ENCODE measurements at regions not wholly inside any gene's neighbourhood (a gene's known extent, or its start where the extent isn't known, plus 50 kb on each side); places are given as distances from the start of the nearest gene placed in this dataset.

- Histone ChIP-seq H3K36me3 (replicated peaks; ENCODE audit: control insufficient read depth, insufficient read depth, low read length) (no peaks in the 10 kb centered on the region), H3K27me3 (ENCODE audit: control insufficient read depth, insufficient read depth, low read length) (no peaks in the 10 kb centered on the region), H3K4me3 (ENCODE audit: insufficient read depth, low read depth, low read length) (no peak overlapping the region)
- no peak for DNase-seq
These were observed 155.9 kb upstream of the IPO5 start for GRCh38 chr13:97797553-97797952.

DNA sequence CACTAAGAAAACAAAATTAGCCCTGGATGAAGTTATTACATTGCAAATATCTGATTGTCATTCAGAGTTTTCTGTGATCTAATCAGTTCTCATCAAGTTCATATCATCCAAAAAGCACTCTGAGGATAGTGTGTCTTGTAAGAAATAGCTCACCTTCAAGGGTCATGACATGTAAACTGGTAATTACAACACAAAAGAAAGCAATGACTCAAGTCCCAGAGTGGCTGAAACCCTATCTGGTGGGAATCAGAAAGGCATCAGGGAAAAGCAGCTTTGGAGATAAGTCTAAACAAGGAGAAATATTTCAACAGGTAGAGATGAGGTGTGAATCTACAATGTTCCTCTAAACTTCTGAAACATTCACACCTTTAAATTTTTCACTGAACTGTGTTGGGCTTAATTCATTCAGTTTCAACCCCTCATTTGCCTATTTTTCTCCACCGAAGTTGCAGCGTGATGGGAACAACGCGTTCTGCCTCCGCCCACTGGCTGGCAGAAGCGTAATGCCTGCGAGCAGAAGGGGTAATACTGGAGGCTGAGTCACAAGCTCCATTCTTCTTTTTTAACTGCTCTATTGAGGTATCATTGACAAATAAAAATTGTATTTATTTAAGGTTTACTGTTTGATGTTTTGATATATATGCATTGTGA lies 155.2 kb upstream of the IPO5 start:
- Histone ChIP-seq H3K27me3 (ENCODE audit: control insufficient read depth, insufficient read depth, low read length) (no peaks in the 10 kb centered on the region), H3K36me3 (replicated peaks; ENCODE audit: control insufficient read depth, insufficient read depth, low read length) (no peaks in the 10 kb centered on the region), H3K4me3 (ENCODE audit: insufficient read depth, low read depth, low read length) (no peak overlapping the region)
- DNase-seq, result no peak

DNA sequence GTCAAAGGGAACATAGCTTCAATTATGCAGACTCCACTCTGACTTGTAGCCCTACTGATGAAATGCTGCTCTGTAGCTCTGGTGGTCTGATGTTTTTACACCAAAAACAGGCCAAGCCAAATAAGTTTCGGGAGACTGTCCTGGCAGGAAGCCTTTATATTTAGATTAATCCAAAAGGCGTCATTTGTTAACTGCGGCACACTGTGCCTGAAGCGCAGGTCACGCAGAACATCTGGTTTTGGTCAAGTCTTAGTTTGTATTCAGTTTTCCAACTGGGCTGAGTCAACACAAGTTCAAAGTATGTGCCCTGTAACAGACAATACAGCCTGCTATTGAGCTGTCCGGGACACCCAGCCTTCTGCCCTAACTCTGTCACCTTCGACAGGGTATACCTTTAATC lies 154.6 kb upstream of the IPO5 start:
- DNase-seq, result no peak
- no peaks in the 10 kb centered on the region for H3K36me3 ChIP-seq (replicated peaks; ENCODE audit: control insufficient read depth, insufficient read depth, low read length)
- no peaks in the 10 kb centered on the region for H3K27me3 ChIP-seq (ENCODE audit: control insufficient read depth, insufficient read depth, low read length)
- no peak overlapping the region for H3K4me3 ChIP-seq (ENCODE audit: insufficient read depth, low read depth, low read length)

- DNase-seq, result no peak
- Histone ChIP-seq H3K4me3 (ENCODE audit: insufficient read depth, low read depth, low read length) (no peak overlapping the region), H3K27me3 (ENCODE audit: control insufficient read depth, insufficient read depth, low read length) (no peaks in the 10 kb centered on the region), H3K36me3 (replicated peaks; ENCODE audit: control insufficient read depth, insufficient read depth, low read length) (no peaks in the 10 kb centered on the region)
These were observed 151.3 kb upstream of the IPO5 start for GRCh38 chr13:97802213-97802612.

DNA sequence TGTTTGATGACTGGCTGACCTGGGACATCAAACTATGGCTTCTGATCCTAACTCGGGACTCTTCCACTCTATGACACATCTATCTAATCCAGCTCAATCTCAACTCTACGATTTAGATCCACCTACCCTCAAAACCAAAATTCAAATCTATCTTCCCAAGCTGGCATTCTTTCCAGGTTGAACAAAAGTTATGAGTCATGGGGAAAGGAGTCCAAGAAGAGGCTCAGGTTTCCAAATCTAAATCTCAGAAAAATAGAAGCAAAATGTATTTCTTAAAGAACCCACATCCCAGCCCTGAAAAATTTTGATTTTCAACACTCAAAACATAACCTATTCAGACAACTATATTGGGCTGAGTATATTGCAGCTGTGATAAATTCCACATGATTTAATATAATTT lies 143.9 kb upstream of the IPO5 start:
- H3K27me3 ChIP-seq (ENCODE audit: control insufficient read depth, insufficient read depth, low read length), result no peaks in the 10 kb centered on the region
- DNase-seq, result no peak
- no peaks in the 10 kb centered on the region for H3K36me3 ChIP-seq (replicated peaks; ENCODE audit: control insufficient read depth, insufficient read depth, low read length)
- H3K4me3 ChIP-seq (ENCODE audit: insufficient read depth, low read depth, low read length), result no peak overlapping the region

DNA sequence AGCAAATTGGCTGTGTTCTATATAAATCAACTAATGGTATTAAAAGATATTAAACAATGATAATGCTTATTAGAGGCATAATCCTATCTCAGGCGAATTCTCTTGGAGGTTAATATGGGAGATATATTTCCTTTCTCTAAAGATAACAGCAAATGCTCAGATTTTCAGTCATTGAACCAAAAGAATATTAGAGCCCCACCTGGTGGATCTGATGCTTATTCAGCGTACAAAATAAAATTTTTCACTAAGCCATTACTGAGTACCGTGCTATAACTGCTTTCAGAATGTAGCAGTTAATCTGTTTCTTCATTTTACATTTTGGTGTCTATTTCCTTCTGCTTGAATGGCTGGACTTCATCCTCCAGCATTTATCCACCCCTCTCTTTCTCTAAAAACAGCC lies 143.3 kb upstream of the IPO5 start:
- no peaks in the 10 kb centered on the region for H3K36me3 ChIP-seq (replicated peaks; ENCODE audit: control insufficient read depth, insufficient read depth, low read length)
- no peak overlapping the region for H3K4me3 ChIP-seq (ENCODE audit: insufficient read depth, low read depth, low read length)
- no peaks in the 10 kb centered on the region for H3K27me3 ChIP-seq (ENCODE audit: control insufficient read depth, insufficient read depth, low read length)
- no peak for DNase-seq

DNA sequence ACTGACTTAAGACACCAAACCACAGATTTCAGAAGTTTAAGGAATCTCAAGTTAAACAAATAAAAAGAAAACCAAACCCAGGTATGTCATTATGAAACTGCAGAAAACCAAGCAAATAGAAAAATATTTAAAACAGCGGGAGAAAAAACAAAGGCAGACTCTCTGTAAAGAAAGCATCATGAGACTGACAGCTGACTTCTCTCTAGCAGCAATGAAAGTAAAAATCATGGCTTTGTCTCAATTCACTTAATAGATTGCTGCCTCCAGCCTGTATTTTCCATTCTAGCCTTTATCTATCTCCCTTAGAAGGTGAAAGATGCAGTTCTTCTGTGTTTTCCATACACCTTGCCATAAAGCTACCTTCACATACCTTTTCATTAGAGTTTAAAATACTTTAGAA lies 131.1 kb upstream of the IPO5 start:
- no peak for DNase-seq
- Histone ChIP-seq H3K36me3 (replicated peaks; ENCODE audit: control insufficient read depth, insufficient read depth, low read length) (no peaks in the 10 kb centered on the region), H3K27me3 (ENCODE audit: control insufficient read depth, insufficient read depth, low read length) (no peaks in the 10 kb centered on the region), H3K4me3 (ENCODE audit: insufficient read depth, low read depth, low read length) (no peak overlapping the region)

- H3K4me3 ChIP-seq (ENCODE audit: insufficient read depth, low read depth, low read length), result no peak overlapping the region
- no peak for DNase-seq
- no peaks in the 10 kb centered on the region for H3K36me3 ChIP-seq (replicated peaks; ENCODE audit: control insufficient read depth, insufficient read depth, low read length)
- no peaks in the 10 kb centered on the region for H3K27me3 ChIP-seq (ENCODE audit: control insufficient read depth, insufficient read depth, low read length)
These were observed 127.0 kb upstream of the IPO5 start for GRCh38 chr13:97826421-97827012.

GRCh38 chr13:97834250-97834649 lies 119.2 kb upstream of the IPO5 start:
- no peaks in the 10 kb centered on the region for H3K36me3 ChIP-seq (replicated peaks; ENCODE audit: control insufficient read depth, insufficient read depth, low read length)
- H3K27me3 ChIP-seq (ENCODE audit: control insufficient read depth, insufficient read depth, low read length), result no peaks in the 10 kb centered on the region; the same call in 1 of the 2 replicates
- no peak for DNase-seq
- H3K4me3 ChIP-seq (ENCODE audit: insufficient read depth, low read depth, low read length), result no peak overlapping the region

DNA sequence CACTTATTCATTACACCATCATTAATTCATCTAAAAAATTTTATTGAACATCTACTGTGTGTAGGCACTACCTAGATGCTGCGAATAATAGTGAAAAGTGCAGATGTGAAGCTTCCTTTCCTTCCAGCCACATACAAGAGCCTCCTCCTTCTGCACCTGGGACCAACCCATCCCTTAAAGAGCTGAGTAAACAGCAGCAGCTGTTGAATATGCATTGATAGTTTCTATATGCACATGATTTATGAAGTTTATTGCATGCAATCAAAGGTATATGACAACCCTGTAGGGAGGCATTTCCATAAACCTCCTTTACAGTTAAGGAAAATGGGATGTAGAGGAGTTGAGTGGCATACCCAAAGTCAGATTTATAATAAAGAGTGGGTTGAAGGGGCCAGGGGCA lies 110.3 kb upstream of the IPO5 start:
- H3K4me3 ChIP-seq (ENCODE audit: insufficient read depth, low read depth, low read length), result no peak overlapping the region
- DNase-seq, result no peak
- H3K27me3 ChIP-seq (ENCODE audit: control insufficient read depth, insufficient read depth, low read length), result no peaks in the 10 kb centered on the region
- no peaks in the 10 kb centered on the region for H3K36me3 ChIP-seq (replicated peaks; ENCODE audit: control insufficient read depth, insufficient read depth, low read length)

- Histone ChIP-seq H3K4me3 (ENCODE audit: insufficient read depth, low read depth, low read length) (no peak overlapping the region), H3K27me3 (ENCODE audit: control insufficient read depth, insufficient read depth, low read length) (no peaks in the 10 kb centered on the region), H3K36me3 (replicated peaks; ENCODE audit: control insufficient read depth, insufficient read depth, low read length) (no peaks in the 10 kb centered on the region)
- no peak for DNase-seq
These were observed 109.3 kb upstream of the IPO5 start for GRCh38 chr13:97844151-97844550.

- H3K36me3 ChIP-seq (replicated peaks; ENCODE audit: control insufficient read depth, insufficient read depth, low read length), result no peaks in the 10 kb centered on the region
- no peak overlapping the region for H3K4me3 ChIP-seq (ENCODE audit: insufficient read depth, low read depth, low read length)
- H3K27me3 ChIP-seq (ENCODE audit: control insufficient read depth, insufficient read depth, low read length), result no peaks in the 10 kb centered on the region
- DNase-seq, result no peak
These were observed 104.6 kb upstream of the IPO5 start for GRCh38 chr13:97848886-97849285.

DNA sequence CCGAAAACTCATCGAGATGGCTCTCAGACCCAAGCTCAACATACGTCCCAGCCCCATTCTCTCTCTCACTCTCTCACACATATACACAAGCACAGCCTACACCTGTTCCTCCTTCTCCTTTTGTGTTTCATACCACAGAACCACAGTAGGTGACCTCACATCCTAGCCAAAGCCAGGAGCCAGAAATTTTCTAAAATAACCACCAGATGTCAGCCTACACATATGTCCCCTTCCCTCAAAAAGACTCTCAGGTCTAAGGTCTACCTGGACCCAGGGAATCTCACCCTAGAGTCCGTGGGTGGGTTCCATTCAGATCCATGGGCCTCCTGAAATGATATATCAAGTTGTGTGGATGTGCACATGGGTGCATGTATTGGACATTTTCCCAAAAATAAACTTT lies 104.2 kb upstream of the IPO5 start:
- Histone ChIP-seq H3K36me3 (replicated peaks; ENCODE audit: control insufficient read depth, insufficient read depth, low read length) (no peaks in the 10 kb centered on the region), H3K4me3 (ENCODE audit: insufficient read depth, low read depth, low read length) (no peak overlapping the region), H3K27me3 (ENCODE audit: control insufficient read depth, insufficient read depth, low read length) (no peaks in the 10 kb centered on the region)
- DNase-seq, result peak; percentile 31

- Histone ChIP-seq H3K36me3 (replicated peaks; ENCODE audit: control insufficient read depth, insufficient read depth, low read length) (no peaks in the 10 kb centered on the region), H3K4me3 (ENCODE audit: insufficient read depth, low read depth, low read length) (no peak overlapping the region), H3K27me3 (ENCODE audit: control insufficient read depth, insufficient read depth, low read length) (no peaks in the 10 kb centered on the region)
- DNase-seq, result no peak
These were observed 102.2 kb upstream of the IPO5 start for GRCh38 chr13:97851269-97851668.

- DNase-seq, result no peak
- H3K4me3 ChIP-seq (ENCODE audit: insufficient read depth, low read depth, low read length), result no peak overlapping the region
- no peaks in the 10 kb centered on the region for H3K27me3 ChIP-seq (ENCODE audit: control insufficient read depth, insufficient read depth, low read length)
- H3K36me3 ChIP-seq (replicated peaks; ENCODE audit: control insufficient read depth, insufficient read depth, low read length), result no peaks in the 10 kb centered on the region
These were observed 101.1 kb upstream of the IPO5 start for GRCh38 chr13:97852181-97852874.

Measured in H7 (cell line).